RPMI7951 (cell line): ENCODE measurements at regions not wholly inside any gene's neighbourhood (a gene's known extent, or its start where the extent isn't known, plus 50 kb on each side); places are given as distances from the start of the nearest gene placed in this dataset.

ENCODE experiments used
- DNase-seq: peaks from one replicate; pipeline ENCODE4 v3.0.0-alpha.2; 2012; ENCODE audit warnings: low read depth

DNA sequence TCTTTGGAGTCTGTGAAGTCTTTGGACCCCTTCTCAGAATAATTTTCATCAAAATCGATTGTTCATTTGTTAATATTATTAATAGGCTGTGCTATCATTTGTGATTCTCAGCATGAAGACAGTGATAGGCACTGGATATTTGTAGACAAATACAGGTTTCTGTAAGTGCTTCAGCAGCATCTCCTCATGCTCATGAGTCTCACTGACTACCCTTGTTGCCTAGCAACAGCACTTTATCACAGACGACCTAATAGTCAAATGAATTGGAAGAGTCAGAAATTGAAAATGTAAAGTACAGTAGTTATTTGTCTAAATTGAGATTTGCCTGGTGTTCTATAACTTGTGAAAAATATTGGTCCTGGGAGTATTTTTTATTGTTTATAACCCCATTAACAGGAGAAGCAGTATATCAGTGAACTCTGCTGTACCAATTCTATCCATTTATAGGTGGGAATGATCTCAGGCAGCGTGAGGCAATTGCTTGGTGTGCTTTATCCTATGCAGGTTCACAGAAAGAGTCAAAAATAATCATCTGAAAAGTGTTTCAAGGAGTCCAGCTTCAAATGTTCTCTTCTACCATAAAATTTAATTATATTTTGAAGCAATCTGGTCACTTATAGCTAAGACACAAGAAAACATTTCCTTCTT is 684.6 kb downstream of the RFPL4B start:
- no peak for DNase-seq

DNA sequence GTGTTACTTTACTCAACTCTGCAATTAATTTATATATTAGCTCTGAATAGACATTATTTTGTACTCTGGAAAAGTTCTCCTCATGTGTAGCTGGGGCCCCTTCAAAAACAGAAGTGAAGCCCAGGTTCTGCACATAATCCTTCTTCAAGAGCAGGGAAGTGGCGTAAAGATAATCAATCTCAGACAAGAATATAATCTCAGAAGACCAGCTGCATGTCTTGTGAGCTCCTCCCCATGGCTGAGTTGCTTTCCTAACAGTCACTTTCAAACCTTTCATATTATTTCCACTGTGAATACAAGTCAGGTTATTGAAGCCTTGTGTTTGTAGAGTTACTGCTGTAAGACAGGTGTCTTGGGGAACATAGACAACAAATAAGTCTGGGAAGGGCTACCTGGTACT is 691.9 kb downstream of the RFPL4B start:
- DNase-seq = no peak

DNA sequence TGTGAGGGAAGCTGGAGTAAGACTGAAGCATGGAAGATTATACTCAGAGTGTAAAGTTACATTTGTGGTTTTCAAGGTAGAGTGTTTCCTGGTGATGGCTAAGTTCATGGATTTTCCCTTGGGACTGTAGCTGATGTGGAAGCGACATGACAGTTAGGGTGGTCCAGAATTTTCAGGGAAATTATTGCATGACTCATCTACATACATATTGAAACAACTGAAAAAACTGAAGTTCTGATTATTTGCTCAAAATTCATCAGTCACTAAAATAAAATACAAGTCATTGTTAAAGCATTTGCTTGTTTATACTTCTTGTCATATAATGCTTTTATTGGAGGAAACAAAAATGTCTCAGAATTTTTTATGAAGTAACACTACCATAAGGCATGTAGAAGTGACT is 700.0 kb downstream of the RFPL4B start:
- peak; percentile 77 for DNase-seq

DNA sequence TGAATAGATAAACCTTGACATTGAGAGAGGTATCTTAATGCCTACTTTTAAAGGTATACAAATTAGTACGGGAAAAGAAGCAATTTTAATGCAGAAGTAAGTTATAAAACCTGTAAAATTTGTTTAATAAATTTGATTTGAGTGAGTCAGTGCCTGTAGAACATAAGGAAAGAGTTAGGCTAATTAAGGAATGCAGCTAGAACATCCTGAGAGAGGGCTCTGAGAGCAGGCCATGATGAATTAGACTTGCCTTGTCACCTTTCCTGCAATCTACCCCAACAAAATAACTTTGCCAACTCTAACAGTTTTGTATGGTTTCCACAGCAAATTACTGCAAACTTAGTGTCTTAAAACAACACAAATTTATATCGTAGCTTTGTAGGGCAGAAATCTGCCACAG is 700.8 kb downstream of the RFPL4B start:
- DNase-seq = peak; percentile 55

DNA sequence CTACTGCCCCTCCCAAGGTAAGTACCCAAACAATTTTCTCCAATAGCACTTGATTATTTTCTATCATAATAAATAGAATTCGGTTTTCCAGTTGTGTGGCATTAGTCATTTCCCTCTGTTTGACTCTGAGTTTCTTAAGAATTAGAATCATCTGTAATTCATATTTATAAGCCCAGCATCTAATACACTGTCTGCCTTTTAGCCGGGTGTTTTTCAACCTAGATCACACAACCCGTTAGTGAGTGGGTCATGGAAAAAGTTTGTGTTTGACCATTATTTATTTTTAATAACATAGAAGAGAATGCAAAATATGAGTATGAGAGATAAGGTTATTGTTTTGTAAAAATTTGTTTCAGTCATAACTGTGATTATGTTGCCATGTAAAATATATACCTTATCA is 701.6 kb downstream of the RFPL4B start:
- DNase-seq = no peak

DNA sequence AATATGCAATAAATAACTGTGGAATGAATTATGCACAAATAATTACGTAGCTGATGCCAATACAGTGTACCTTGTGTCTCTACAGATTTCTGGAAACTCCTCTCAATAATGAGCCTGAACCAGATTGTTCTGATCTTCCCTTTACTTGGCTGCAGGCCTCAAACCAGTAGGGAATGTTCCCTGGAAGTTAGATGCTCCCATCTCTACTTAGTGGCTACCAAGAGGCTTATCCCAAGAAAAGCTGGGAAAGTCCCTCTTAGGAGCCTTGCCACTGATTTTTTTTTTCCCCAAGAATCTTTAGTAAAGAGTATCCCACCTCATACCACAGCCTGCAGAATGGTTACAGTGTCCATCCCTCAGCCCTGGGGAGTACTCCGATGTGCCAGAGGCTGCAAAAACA is 702.1 kb downstream of the RFPL4B start:
- peak; percentile 62 for DNase-seq

DNA sequence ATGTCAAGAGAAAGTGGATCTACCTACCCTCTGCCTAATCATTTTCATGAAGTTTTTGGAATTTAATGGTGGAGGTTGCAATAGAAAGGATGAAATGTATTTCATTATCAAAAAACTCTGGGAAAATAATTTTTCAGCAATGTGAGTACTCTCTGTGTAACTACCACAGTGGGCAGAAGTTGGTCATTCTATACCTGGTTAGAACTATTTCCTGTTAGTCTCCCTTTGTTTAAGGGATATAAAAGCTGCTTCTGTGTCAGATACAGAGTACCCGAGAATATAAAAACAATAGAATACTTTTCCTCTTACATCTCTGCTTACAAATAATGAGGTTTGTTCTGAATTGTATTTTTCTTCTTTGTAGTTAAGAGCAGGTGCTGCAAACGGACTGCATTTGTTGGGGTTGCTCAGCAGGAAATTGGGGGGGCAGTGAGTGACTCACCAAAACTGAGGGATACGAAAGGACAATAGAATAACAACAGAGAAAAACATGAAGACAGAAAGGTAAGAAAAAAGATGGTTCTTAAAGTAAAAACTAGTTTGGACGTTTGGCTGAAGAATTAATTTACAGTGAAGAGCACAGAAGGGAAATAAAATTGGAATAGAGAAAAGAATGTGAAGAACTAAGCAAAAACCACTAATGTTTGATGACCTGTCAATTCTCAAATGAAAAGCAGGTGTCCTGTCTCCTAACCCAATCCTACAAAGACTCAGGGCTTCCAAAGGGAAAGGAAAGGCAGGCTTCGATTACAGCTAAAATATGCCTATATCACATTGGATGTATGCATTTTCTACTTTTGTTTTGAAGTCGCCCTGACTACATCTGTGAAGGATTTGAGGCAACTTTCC is 703.1 kb downstream of the RFPL4B start:
- peak; percentile 64 for DNase-seq

DNA sequence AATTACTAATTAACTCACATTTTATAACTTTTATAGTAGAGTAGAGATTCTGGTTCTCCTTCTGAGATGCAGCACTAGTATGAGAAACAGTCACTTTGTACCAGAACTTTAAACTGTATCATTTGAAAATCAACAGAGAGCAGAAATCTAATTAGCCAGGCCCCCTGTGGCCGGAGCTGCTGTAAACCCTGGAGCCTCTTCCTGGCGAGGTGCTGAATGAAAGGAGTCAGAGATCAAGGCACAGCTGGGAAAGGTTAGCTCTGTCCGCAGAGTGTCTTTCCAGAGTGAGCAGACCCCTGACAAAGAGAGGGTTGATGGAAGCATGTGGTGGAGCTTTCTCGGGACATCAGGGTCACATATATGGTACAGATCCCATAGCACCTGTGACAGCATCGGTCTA is 703.8 kb downstream of the RFPL4B start:
- no peak for DNase-seq

DNA sequence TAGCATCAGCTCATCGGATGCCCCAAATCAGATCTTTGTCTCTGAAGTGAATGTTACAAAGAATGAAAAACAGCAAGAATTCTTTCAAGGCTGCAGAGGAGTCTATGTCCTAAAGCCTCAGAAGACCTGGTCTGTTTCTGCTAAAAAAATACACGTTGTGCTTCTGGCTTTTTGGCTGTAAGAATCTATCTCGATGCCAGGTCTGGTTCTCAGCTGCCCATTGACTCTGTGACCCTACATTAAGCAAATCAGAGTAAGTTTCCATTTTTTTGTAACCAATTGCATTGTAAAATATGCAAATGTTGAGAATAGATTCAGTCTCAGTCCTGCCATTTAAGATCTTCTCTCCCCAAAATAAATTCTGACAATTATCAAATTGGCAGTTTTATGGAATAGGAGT is 705.4 kb downstream of the RFPL4B start:
- DNase-seq = no peak

DNA sequence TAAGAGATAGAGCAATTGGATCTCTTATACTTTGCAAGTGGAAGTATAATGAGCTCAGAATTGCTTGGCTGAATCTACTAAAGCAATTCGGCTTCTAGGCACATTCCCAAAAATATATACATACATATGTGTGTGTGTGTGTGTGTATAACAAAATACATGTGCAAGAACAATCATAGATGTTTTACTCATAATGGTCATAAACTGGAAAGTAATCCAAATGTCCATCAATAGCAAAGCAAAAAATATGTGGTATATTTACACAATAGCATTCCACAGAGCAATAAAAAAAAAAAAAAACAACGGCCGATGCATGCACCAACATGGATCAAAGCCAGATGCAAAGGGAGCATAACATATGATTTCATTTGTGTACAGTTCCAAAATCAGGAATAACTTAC is 707.9 kb downstream of the RFPL4B start:
- DNase-seq = no peak

DNA sequence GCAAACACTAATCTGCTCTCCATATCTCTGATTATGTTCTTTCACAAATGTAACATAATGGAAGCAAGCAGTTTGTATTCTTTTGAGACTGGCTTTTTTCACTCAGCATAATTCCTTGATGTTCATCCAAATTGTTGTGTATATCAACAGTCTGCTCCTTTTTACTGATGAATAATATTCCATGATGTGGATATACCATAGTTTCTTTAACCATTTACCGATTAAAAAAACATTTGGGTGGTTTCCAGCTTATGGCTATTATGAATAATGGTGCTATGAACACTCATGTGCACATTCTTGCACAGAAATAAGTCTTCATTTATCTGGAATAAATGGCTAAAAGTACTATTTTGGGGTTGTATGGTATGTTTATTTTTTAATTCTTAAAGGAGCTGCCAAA is 708.9 kb downstream of the RFPL4B start:
- no peak for DNase-seq

DNA sequence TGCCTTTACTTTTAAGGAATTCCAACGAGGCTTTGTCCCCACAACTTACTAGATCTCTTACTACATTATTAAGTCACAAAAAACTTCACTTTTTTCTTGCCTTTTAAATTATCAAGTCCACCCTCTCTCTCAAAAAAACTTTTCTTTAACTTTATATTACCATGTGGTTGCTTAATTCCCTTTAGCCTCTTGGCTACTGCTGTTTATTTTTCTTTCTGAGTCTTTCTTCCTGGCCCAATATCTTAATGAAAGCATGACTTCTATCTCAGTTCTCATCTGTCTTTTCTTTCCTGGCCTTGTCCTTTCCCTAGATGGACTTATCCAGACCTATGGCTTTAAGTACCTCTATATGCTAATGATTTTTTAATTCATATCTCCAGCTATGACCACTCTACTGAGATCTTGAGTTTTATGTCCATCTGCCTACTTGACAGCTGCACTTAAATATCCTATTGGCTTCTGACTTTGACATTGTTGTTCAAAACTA is 710.5 kb downstream of the RFPL4B start:
- no peak for DNase-seq

DNA sequence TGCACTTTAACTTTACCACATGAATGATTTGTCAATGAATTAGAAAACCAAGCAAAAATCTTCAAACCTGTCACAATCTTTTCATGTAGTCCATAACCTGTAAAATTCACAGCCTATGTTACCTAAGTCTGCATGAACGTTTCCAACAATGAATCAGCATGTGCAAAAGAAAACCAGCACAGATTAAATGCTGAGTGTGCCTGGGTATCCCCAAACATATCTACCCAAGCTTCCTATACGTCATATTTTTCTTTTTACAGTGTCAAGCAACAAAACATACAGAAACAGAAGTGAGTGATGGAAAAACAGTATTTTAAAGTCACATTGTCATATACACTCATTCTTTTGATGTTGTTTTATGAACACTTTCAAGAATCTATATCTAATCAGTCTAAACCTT is 713.5 kb downstream of the RFPL4B start:
- no peak for DNase-seq

DNA sequence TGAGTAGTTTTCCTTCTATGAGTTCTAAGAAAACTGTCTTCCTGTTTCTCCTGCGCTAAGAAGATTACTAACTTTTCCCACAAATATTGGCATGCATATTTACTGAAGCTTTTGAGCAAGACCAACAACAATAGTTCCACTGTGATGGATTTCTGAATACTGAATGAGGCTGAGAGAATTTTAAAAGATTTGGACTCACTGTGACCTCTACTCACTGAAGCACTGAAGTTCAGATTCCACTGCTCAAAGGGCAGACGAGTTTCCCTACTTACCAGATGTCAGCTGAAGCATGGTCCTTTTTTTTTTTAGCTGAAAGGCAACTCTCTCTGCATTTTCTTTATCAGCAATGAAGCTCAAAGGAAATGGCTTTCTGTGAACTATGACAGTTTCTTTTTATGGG is 718.5 kb downstream of the RFPL4B start:
- peak; percentile 88 for DNase-seq

DNA sequence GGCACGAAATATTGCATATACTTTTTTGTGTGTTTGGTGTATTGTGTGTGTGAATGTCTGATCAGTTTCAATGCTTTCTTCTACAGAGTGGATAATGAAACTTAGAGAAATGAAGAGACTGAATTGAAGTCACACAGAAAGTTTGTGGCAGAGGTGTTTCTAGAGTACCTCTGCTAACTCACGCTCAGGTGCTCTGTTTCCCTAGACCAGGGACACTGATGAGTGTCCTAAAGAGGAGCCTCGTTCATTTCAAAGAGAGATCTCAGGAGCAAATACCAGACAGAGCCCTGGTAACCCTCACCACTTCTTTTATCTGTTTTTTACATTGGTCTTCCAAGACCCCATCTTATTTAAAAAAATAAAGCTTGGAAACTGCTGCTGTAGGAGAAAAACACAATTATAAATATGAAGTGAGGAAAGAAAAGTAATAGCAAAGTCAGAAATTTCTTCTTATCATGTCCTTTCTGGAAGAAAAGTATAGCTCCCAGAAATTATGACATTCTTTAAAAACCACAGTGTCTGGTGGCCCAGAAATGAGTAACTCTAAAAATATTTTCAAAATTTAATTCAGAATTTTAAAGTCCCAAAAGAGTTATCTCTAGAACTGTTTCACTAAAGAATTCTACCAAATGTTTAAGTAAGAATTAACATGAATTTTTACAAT is 720.6 kb downstream of the RFPL4B start:
- peak; percentile 72 for DNase-seq

DNA sequence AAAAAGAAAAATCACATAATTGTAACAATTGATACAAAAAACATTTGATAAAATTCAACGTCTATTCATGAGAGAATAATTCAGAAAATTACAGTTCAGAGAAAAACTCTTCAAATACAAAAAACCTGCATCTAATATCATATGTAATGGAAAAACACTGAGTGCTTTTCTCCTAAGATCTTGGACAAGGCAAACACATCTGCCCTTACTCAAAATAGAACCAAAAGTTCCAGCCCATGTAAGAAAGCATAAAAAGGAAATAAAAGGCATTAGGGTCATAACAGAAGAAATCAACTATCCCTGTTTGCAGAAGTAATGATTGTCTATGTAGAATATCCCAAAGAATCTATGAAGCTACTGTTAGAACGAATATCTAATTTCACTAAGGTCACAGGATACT is 721.4 kb downstream of the RFPL4B start:
- peak; percentile 41 for DNase-seq

DNA sequence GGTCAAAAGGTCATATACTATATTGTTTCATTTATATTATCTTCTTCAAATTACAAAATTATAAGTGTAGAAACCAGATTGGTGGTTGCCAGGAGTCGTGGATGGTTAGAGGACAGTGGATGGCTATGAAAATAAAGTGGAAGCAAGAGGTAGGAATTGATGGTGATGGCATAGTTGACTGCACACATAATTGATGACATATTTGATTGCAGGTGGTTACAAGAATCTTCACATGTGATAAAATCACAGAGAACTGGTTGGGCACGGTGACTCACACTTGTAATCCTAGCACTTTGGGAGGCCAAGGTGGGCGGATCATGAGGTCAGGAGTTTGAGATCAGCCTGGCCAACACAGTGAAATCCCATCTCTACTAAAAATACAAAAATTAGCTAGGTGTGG is 723.6 kb downstream of the RFPL4B start:
- peak; percentile 67 for DNase-seq

DNA sequence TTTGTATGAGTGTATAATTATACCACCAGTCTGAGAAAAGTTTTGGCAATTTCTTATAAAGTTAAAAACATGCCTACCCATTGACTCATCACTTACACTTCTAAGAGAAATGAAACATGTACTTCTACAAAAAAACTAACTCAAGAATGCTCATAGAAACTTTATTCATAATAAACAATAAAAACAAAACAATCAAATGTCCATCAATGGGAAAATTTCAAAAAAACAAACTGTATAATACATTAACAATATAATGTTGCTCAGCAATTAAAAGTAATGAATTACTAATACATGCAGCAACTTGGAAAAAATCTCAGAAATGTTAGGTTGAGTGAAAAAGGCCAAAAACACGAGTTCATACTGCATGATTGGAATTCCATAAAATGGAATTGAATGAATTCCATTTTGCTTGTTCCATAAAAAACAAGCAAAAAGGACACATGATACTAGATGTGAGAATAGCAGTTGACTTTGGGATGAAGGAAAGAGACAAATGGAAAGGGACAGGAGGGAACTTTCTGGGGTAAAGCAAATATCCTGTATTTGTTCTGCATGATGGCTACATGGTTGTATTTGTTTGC is 726.6 kb downstream of the RFPL4B start:
- peak; percentile 71 for DNase-seq

DNA sequence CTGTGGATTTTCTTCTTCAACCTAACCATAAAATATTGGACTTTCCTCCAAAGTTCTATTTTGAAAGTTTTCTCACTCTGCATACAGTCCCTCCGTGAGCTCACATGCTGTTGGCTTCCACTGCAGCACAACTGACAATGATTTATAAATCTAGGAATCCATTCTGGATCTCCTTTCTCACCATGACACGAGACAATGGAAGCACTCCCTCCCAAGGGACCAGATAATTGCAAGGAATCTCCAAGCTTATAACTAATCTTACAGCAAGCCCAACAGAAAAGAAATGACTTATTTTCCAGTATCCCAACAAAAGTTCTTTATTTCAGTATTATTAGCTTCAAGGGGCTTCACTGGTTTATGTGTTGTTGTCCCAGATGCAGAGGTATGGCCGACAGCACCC is 729.0 kb downstream of the RFPL4B start:
- DNase-seq = no peak

DNA sequence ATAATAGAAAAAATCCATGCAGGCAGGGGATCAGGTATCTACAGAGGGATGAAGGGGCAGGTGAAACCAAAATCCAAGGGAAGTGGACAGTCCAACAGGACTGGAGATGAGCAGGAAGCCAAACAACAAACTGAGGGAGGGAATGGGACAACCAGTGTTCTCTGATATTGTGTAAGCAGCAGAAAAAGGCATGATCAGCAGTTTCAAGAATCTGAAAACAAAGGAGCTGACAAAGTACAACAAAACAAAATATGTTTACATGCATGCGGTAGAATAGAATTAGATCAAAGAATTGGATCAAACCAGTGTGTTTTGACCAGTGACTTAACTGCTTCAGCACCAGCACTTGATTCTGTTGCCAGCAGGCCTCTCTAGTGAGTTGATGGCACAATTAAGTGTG is 729.7 kb downstream of the RFPL4B start:
- DNase-seq = no peak

DNA sequence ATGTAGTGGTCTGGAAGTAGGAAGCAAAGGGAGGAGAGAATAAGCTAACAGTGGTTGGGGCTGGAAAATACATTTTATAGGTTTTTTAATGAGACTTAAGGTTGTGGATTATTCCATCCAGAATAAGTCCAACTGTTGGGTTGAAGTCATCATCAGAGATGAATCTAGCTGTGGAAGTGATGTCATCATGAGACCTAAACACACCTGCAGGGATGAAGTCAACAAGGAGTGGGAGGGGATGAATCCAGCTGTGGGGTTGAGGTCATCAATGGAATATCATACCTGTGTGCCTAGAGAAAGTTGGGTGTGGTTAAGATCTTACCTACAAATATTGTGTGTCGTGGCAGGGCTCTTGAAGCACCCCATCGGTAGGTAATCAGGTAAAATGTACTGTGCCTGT is 730.7 kb downstream of the RFPL4B start:
- no peak for DNase-seq

DNA sequence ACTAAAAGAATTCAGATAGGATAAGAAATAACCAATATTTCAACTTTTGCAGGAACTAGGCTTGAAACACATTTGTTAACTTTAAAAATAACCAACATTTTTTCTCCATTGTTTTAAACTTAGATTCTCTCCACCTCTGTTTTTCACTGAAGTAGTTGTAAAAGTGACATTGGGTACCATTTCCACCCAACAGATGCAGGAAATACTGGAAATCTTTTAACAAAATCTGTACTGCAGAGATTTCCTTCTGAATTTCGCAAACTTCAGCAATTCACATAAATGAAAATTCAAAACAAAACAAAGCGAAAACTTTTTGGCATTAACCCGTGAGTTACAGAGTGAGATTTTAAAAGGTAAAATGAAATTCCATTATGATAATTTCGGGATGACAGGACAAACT is 731.7 kb downstream of the RFPL4B start:
- DNase-seq = no peak

DNA sequence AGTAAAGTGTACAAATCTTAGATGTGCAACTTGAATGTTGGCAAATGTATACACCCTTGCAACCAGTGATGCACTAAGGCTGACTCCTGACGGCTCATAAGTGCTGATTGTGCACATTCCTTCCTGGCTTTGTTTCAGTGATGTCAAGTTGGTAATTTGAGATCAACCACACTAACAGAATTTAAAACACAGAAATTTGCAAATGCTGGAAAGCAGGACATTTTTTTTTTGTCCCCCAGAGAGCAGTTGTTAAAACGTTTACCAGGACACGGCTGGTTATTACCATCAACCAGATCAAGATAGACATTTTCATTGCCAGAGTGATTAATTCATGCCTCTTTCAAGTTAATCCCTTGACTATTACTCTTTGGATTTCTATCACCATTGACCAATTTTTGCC is 735.6 kb downstream of the RFPL4B start:
- peak; percentile 60 for DNase-seq
